ENCODE measurements at regions not wholly inside any gene's neighbourhood (a gene's known extent, or its start where the extent isn't known, plus 50 kb on each side); places are given as distances from the start of the nearest gene placed in this dataset.

GRCh38 chr5:42349163-42349562, 74.1 kb upstream of the GHR start:
- H3K27me3 ChIP-seq: no peaks in the 10 kb centered on the region
- no peak overlapping the region for H3K4me3 ChIP-seq
- H3K9me3 ChIP-seq: no peaks in the 10 kb centered on the region
- DNase-seq: no peak
- no peak overlapping the region for H3K27ac ChIP-seq
- no peak for TF ChIP-seq POLR2A (IDR thresholded peaks at IDR 0.05)
- no peak for TF ChIP-seq CTCF (IDR thresholded peaks at IDR 0.05)
- intact Hi-C loops (cut with DNase I; ENCODE audit: low total_unique reads): no loop called here
- H3K36me3 ChIP-seq: no peaks in the 10 kb centered on the region
- no peaks in the 10 kb centered on the region for H3K4me1 ChIP-seq

- no peak overlapping the region for H3K27ac ChIP-seq
- TF ChIP-seq POLR2A (IDR thresholded peaks at IDR 0.05) (no peak), CTCF (IDR thresholded peaks at IDR 0.05) (no peak)
- no peak overlapping the region for H3K4me3 ChIP-seq
- H3K9me3 ChIP-seq: no peaks in the 10 kb centered on the region
- DNase-seq: no peak
- intact Hi-C loops (cut with DNase I; ENCODE audit: low total_unique reads): no loop called here
- no peaks in the 10 kb centered on the region for H3K4me1 ChIP-seq
- no peaks in the 10 kb centered on the region for H3K36me3 ChIP-seq
- no peaks in the 10 kb centered on the region for H3K27me3 ChIP-seq
These were observed 71.3 kb upstream of the GHR start for GRCh38 chr5:42351956-42352355.

- Histone ChIP-seq H3K4me1 (no peaks in the 10 kb centered on the region), H3K27me3 (no peaks in the 10 kb centered on the region), H3K9me3 (no peaks in the 10 kb centered on the region), H3K27ac (no peak overlapping the region), H3K4me3 (no peak overlapping the region), H3K36me3 (no peaks in the 10 kb centered on the region)
- no peak for TF ChIP-seq POLR2A (IDR thresholded peaks at IDR 0.05)
- TF ChIP-seq CTCF (IDR thresholded peaks at IDR 0.05): no peak
- intact Hi-C loops (cut with DNase I; ENCODE audit: low total_unique reads): no loop called here
- no peak for DNase-seq
These were observed 63.2 kb upstream of the GHR start for GRCh38 chr5:42360056-42360455.

- no peaks in the 10 kb centered on the region for H3K36me3 ChIP-seq
- DNase-seq: no peak
- no peaks in the 10 kb centered on the region for H3K9me3 ChIP-seq
- H3K27ac ChIP-seq: no peak overlapping the region
- no peak overlapping the region for H3K4me3 ChIP-seq
- intact Hi-C loops (cut with DNase I; ENCODE audit: low total_unique reads): no loop called here
- TF ChIP-seq POLR2A (IDR thresholded peaks at IDR 0.05) (no peak), CTCF (IDR thresholded peaks at IDR 0.05) (no peak)
- no peaks in the 10 kb centered on the region for H3K27me3 ChIP-seq
- no peaks in the 10 kb centered on the region for H3K4me1 ChIP-seq
These were observed 62.5 kb upstream of the GHR start for GRCh38 chr5:42360616-42361314.

- Histone ChIP-seq H3K4me3 (no peak overlapping the region), H3K27ac (no peak overlapping the region), H3K36me3 (no peaks in the 10 kb centered on the region), H3K27me3 (no peaks in the 10 kb centered on the region), H3K4me1 (no peaks in the 10 kb centered on the region), H3K9me3 (no peaks in the 10 kb centered on the region)
- TF ChIP-seq POLR2A (IDR thresholded peaks at IDR 0.05) (no peak), CTCF (IDR thresholded peaks at IDR 0.05) (no peak)
- no peak for DNase-seq
- intact Hi-C loops (cut with DNase I; ENCODE audit: low total_unique reads): no loop called here
These were observed 61.9 kb upstream of the GHR start for GRCh38 chr5:42361315-42361688.

Data from uterus (tissue), 3 donors.